ENCODE measurements at regions not wholly inside any gene's neighbourhood (a gene's known extent, or its start where the extent isn't known, plus 50 kb on each side); places are given as distances from the start of the nearest gene placed in this dataset.

GRCh38 chr12:47578836-47579235, 127.0 kb downstream of the RPAP3 start:
- Histone ChIP-seq H3K27ac (ENCODE audit: low read depth in 1 of 2, low read length in 2 of 2) (no peak overlapping the region), H3K27me3 (ENCODE audit: control insufficient read depth in 4 of 4, insufficient read depth in 4 of 4, low read length in 3 of 4) (no peaks in the 10 kb centered on the region), H3K4me3 (ENCODE audit: low read depth in 1 of 3, low read length in 3 of 3) (no peak overlapping the region), H3K9ac (ENCODE audit: low read depth in 1 of 2, low read length in 2 of 2) (no peak overlapping the region), H3K4me1 (ENCODE audit: control insufficient read depth in 4 of 4, insufficient read depth in 4 of 4, low read length in 3 of 4) (no peaks in the 10 kb centered on the region), H3K9me3 (ENCODE audit: control insufficient read depth in 4 of 4, low read length in 3 of 4) (no peaks in the 10 kb centered on the region), H3K36me3 (ENCODE audit: control insufficient read depth in 4 of 4, insufficient read depth in 3 of 4, low read depth in 1 of 4, low read length in 3 of 4) (no peaks in the 10 kb centered on the region)
- no peak for DNase-seq (ENCODE audit: low spot score)
- no peak for TF ChIP-seq HNF4G (IDR thresholded peaks at IDR 0.05)
- no peak for TF ChIP-seq ATF3 (IDR thresholded peaks at IDR 0.05)
- no peak for TF ChIP-seq FOXA2 (IDR thresholded peaks at IDR 0.05)
- TF ChIP-seq TAF1 (conservative IDR thresholded peaks at IDR 0.05): no peak
- TF ChIP-seq NR2F2 (IDR thresholded peaks at IDR 0.05): no peak
- no peak for TF ChIP-seq EGR1 (IDR thresholded peaks at IDR 0.05; ENCODE audit: low read depth in 2 of 2)
- no peak for TF ChIP-seq FOXA1 (IDR thresholded peaks at IDR 0.05)
- TF ChIP-seq, protein P1, sequence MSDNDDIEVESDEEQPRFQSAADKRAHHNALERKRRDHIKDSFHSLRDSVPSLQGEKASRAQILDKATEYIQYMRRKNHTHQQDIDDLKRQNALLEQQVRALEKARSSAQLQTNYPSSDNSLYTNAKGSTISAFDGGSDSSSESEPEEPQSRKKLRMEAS (IDR thresholded peaks at IDR 0.05): no peak
- TF ChIP-seq RAD21 (IDR thresholded peaks at IDR 0.05): no peak
- no peak for TF ChIP-seq JUND (IDR thresholded peaks at IDR 0.05)
- TF ChIP-seq RXRA (IDR thresholded peaks at IDR 0.05): no peak
- TF ChIP-seq CTCF (IDR thresholded peaks at IDR 0.05; ENCODE audit: low read depth, low read length, missing input control): no peak
- TF ChIP-seq REST (IDR thresholded peaks at IDR 0.05): no peak
- TF ChIP-seq YY1 (IDR thresholded peaks at IDR 0.05): no peak
- TF ChIP-seq, protein P2, sequence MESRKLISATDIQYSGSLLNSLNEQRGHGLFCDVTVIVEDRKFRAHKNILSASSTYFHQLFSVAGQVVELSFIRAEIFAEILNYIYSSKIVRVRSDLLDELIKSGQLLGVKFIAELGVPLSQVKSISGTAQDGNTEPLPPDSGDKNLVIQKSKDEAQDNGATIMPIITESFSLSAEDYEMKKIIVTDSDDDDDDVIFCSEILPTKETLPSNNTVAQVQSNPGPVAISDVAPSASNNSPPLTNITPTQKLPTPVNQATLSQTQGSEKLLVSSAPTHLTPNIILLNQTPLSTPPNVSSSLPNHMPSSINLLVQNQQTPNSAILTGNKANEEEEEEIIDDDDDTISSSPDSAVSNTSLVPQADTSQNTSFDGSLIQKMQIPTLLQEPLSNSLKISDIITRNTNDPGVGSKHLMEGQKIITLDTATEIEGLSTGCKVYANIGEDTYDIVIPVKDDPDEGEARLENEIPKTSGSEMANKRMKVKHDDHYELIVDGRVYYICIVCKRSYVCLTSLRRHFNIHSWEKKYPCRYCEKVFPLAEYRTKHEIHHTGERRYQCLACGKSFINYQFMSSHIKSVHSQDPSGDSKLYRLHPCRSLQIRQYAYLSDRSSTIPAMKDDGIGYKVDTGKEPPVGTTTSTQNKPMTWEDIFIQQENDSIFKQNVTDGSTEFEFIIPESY (IDR thresholded peaks at IDR 0.05): no peak
- no peak for TF ChIP-seq SP1 (IDR thresholded peaks at IDR 0.05)
- TF ChIP-seq GABPA (IDR thresholded peaks at IDR 0.05 in 1 of 2, conservative IDR thresholded peaks at IDR 0.05 in 1 of 2): no peak
- no peak for TF ChIP-seq HNF4A (conservative IDR thresholded peaks at IDR 0.05)
- 81% methylated on average over 4 of the region's 4 CpGs for WGBS
